Gastroesophageal sphincter (tissue), 4 donors: ENCODE measurements at regions not wholly inside any gene's neighbourhood (a gene's known extent, or its start where the extent isn't known, plus 50 kb on each side); places are given as distances from the start of the nearest gene placed in this dataset.

Experiments
- ATAC-seq: fragments of 150-250 bp; one replicate; pipeline ENCODE4 v1.9.1; 2016; ENCODE audit warnings: mild to moderate bottlenecking, moderate library complexity
- H3K27ac ChIP-seq, 4 donors: fragments of 200-600 bp; sonication (generic) in 3 of 4; 1 replicate in 3 of 4; 2 replicates in 1 of 4; pipeline ENCODE4 v1.5.1; 2016 to 2019
- H3K27me3 ChIP-seq: fragments of 200-600 bp; sonication (generic); one replicate; pipeline ENCODE4 v1.5.1; 2019
- H3K36me3 ChIP-seq, 2 donors: fragments of 200-600 bp; sonication (generic); one replicate each; pipeline ENCODE4 v1.5.1; 2019; ENCODE audit warnings: control low read depth in 1 of 2
- H3K4me1 ChIP-seq, 3 donors: fragments of 200-600 bp; sonication (generic); 1 replicate in 2 of 3; 2 replicates in 1 of 3; pipeline ENCODE4 v1.5.1; 2016 to 2019; ENCODE audit warnings: control low read depth in 2 of 3
- H3K4me3 ChIP-seq, 2 donors: fragments of 200-600 bp; sonication (generic); one replicate each; pipeline ENCODE4 v1.5.1; 2019; ENCODE audit warnings: mild to moderate bottlenecking in 1 of 2, moderate library complexity in 1 of 2
- H3K9me3 ChIP-seq, 3 donors: fragments of 200-600 bp; sonication (generic); one replicate each; pipeline ENCODE4 v1.5.1; 2017 to 2019; ENCODE audit warnings: control low read depth in 2 of 3
- CTCF ChIP-seq, 4 experiments: fragments of 200-600 bp in 2 of 4; fragments of 450-650 bp in 2 of 4; sonication (generic) in 1 of 4; IDR thresholded peaks; one replicate each; pipeline ENCODE4 v1.5.1; 2017 to 2019; ENCODE audit warnings: antibody characterized with exemption in 4 of 4, mild to moderate bottlenecking in 2 of 4, moderate library complexity in 2 of 4
- EP300 ChIP-seq: sonication (generic); formaldehyde crosslinking; IDR thresholded peaks from one replicate; pipeline ENCODE4 v1.6.1; 2017; ENCODE audit warnings: antibody characterized with exemption, mild to moderate bottlenecking
- POLR2A ChIP-seq, 2 donors: fragments of 450-650 bp; IDR thresholded peaks; one replicate each; pipeline ENCODE4 v1.6.1; 2017; ENCODE audit warnings: antibody characterized with exemption in 2 of 2, mild to moderate bottlenecking in 2 of 2, moderate library complexity in 1 of 2
- POLR2AphosphoS5 ChIP-seq: sonication (generic); formaldehyde crosslinking; IDR thresholded peaks from one replicate; pipeline ENCODE4 v1.6.1; 2017; ENCODE audit warnings: antibody characterized with exemption
- WGBS, 2 donors: methylation state at CpG; one replicate each; pipeline ENCODE4 v1.1.5; 2018; ENCODE audit warnings: low coverage in 1 of 2; 5-methylcytosine and 5-hydroxymethylcytosine counted together

GRCh38 chr16:7160093-7160492 lies 172.6 kb upstream of the RBFOX1 start:
- Histone ChIP-seq H3K9me3 (no peaks in the 10 kb centered on the region), H3K27ac (no peak overlapping the region), H3K27me3 (no peaks in the 10 kb centered on the region), H3K4me1 (no peaks in the 10 kb centered on the region), H3K4me3 (no peak overlapping the region), H3K36me3 (no peaks in the 10 kb centered on the region)
- WGBS, 2 donors: 54 to 75% methylated on average over 3 of the region's 3 CpGs
- ATAC-seq: no peak
- TF ChIP-seq POLR2AphosphoS5 (no peak), POLR2A (IDR thresholded peaks at IDR 0.05) (no peak), EP300 (no peak), CTCF (IDR thresholded peaks at IDR 0.05) (no peak)

- no peak for TF ChIP-seq POLR2A (IDR thresholded peaks at IDR 0.05)
- TF ChIP-seq EP300: no peak
- no peak for TF ChIP-seq CTCF (IDR thresholded peaks at IDR 0.05)
- no peak for TF ChIP-seq POLR2AphosphoS5
- Histone ChIP-seq H3K27ac (no peak overlapping the region), H3K9me3 (no peaks in the 10 kb centered on the region), H3K36me3 (no peaks in the 10 kb centered on the region), H3K4me3 (no peak overlapping the region), H3K27me3 (no peaks in the 10 kb centered on the region), H3K4me1 (no peaks in the 10 kb centered on the region)
- ATAC-seq: no peak
- 100% methylated on average over 3 of the region's 4 CpGs for WGBS, 2 donors
Measured at GRCh38 chr16:7158481-7158880, 174.2 kb upstream of the RBFOX1 start.

GRCh38 chr16:7150230-7150629 lies 182.4 kb upstream of the RBFOX1 start:
- Histone ChIP-seq H3K27ac (no peak overlapping the region), H3K36me3 (no peaks in the 10 kb centered on the region), H3K4me1 (no peaks in the 10 kb centered on the region), H3K27me3 (no peaks in the 10 kb centered on the region), H3K4me3 (no peak overlapping the region), H3K9me3 (peaks cover 0 to 9% (median 0%) of the 10 kb centered on the region in 3 donors)
- TF ChIP-seq CTCF (IDR thresholded peaks at IDR 0.05): no peak
- no peak for TF ChIP-seq POLR2A (IDR thresholded peaks at IDR 0.05)
- no peak for TF ChIP-seq EP300
- TF ChIP-seq POLR2AphosphoS5: no peak
- WGBS, 2 donors: 72 to 74% methylated on average over 6 to 7 of the region's 7 CpGs
- no peak for ATAC-seq

- Histone ChIP-seq H3K9me3 (peaks cover 0 to 9% (median 0%) of the 10 kb centered on the region in 3 donors), H3K4me1 (no peaks in the 10 kb centered on the region), H3K4me3 (no peak overlapping the region), H3K27ac (no peak overlapping the region), H3K27me3 (no peaks in the 10 kb centered on the region), H3K36me3 (no peaks in the 10 kb centered on the region)
- no peak for TF ChIP-seq POLR2A (IDR thresholded peaks at IDR 0.05)
- no peak for TF ChIP-seq POLR2AphosphoS5
- no peak for TF ChIP-seq CTCF (IDR thresholded peaks at IDR 0.05)
- TF ChIP-seq EP300: no peak
- no peak for ATAC-seq
- WGBS, 2 donors: 61 to 67% methylated on average over 2 to 6 of the region's 6 CpGs
Measured at GRCh38 chr16:7148606-7149005, 184.0 kb upstream of the RBFOX1 start.

- H3K4me1 ChIP-seq: no peaks in the 10 kb centered on the region
- no peaks in the 10 kb centered on the region for H3K27me3 ChIP-seq
- no peak overlapping the region for H3K4me3 ChIP-seq
- H3K27ac ChIP-seq: no peak overlapping the region
- no peaks in the 10 kb centered on the region for H3K36me3 ChIP-seq
- TF ChIP-seq POLR2AphosphoS5: no peak
- TF ChIP-seq POLR2A (IDR thresholded peaks at IDR 0.05): no peak
- no peak for TF ChIP-seq EP300
- no peak for TF ChIP-seq CTCF (IDR thresholded peaks at IDR 0.05)
- 50 to 65% methylated on average over 1 to 3 of the region's 5 CpGs for WGBS, 2 donors
- no peak for ATAC-seq
- no peaks in the 10 kb centered on the region for H3K9me3 ChIP-seq
Measured at GRCh38 chr16:7140899-7141298, 191.7 kb upstream of the RBFOX1 start.
